PFSK-1 (cell line): ENCODE measurements at regions not wholly inside any gene's neighbourhood (a gene's known extent, or its start where the extent isn't known, plus 50 kb on each side); places are given as distances from the start of the nearest gene placed in this dataset.

ENCODE experiments used
- POLR2AphosphoS5 ChIP-seq: IDR thresholded peaks from 2 replicates; pipeline ENCODE4 v1.6.1; 2012; ENCODE audit warnings: low read depth, mild to moderate bottlenecking, control low read depth, low read length, moderate library complexity
- SIN3A ChIP-seq: IDR thresholded peaks from 2 replicates; pipeline ENCODE4 v1.6.1; 2012; ENCODE audit warnings: mild to moderate bottlenecking, low read length, moderate library complexity, borderline replicate concordance; ENCODE audit not compliant: insufficient read depth
- TAF1 ChIP-seq: IDR thresholded peaks from 2 replicates; pipeline ENCODE4 v1.6.1; 2012; ENCODE audit warnings: low read length, control low read depth, borderline replicate concordance; ENCODE audit not compliant: insufficient read depth
- TF ChIP-seq, protein P1 (sequence below), 2 experiments: IDR thresholded peaks; 2 replicates each; pipeline versions ENCODE4 v1.6.1 to v1.8.0; 2011 to 2012; ENCODE audit warnings: low read depth in 2 of 2, low read length in 2 of 2, control low read depth in 1 of 2, inconsistent platforms in 1 of 2, mild to moderate bottlenecking in 1 of 2, moderate library complexity in 1 of 2; ENCODE audit not compliant: insufficient read depth in 1 of 2

DNA sequence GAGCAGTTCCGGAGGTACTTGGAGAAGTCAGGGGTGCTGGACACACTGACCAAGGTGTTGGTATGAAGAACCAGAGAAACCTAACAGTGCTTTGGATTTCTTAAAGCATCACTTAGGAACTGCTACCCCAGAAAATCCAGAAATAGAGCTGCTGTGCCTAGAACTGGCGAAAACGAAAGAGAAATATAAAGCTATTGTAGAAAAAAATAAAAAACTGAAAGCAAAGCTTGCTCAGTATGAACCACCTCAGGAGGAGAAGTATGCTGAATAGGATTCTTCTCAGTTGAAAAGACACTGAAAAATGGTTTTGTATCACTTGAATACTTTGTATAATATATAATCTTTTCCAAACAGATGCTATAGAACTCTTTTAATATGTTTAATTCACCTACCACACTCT is 106.3 kb upstream of the PMFBP1 start:
- TF ChIP-seq POLR2AphosphoS5: no peak
- no peak for TF ChIP-seq TAF1
- TF ChIP-seq, protein P1, sequence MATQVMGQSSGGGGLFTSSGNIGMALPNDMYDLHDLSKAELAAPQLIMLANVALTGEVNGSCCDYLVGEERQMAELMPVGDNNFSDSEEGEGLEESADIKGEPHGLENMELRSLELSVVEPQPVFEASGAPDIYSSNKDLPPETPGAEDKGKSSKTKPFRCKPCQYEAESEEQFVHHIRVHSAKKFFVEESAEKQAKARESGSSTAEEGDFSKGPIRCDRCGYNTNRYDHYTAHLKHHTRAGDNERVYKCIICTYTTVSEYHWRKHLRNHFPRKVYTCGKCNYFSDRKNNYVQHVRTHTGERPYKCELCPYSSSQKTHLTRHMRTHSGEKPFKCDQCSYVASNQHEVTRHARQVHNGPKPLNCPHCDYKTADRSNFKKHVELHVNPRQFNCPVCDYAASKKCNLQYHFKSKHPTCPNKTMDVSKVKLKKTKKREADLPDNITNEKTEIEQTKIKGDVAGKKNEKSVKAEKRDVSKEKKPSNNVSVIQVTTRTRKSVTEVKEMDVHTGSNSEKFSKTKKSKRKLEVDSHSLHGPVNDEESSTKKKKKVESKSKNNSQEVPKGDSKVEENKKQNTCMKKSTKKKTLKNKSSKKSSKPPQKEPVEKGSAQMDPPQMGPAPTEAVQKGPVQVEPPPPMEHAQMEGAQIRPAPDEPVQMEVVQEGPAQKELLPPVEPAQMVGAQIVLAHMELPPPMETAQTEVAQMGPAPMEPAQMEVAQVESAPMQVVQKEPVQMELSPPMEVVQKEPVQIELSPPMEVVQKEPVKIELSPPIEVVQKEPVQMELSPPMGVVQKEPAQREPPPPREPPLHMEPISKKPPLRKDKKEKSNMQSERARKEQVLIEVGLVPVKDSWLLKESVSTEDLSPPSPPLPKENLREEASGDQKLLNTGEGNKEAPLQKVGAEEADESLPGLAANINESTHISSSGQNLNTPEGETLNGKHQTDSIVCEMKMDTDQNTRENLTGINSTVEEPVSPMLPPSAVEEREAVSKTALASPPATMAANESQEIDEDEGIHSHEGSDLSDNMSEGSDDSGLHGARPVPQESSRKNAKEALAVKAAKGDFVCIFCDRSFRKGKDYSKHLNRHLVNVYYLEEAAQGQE (IDR thresholded peaks at IDR 0.05; ENCODE audit: insufficient read depth in 1 of 2, low read depth in 2 of 2, low read length in 2 of 2): no peak
- TF ChIP-seq SIN3A: no peak
